ENCODE measurements at regions not wholly inside any gene's neighbourhood (a gene's known extent, or its start where the extent isn't known, plus 50 kb on each side); places are given as distances from the start of the nearest gene placed in this dataset.

GRCh38 chr1:14392859-14393365, 205.6 kb upstream of the KAZN start:
- no peaks in the 10 kb centered on the region for H3K36me3 Mint-ChIP-seq
- H3K4me3 Mint-ChIP-seq = no peak overlapping the region
- ATAC-seq (replicated peaks in 1 of 4) = no peak
- Histone ChIP-seq H3K4me3 (ENCODE audit: control insufficient read depth in 1 of 2, extremely low read depth in 1 of 2, low read length in 1 of 2) (no peak overlapping the region), H3K9me3 (no peaks in the 10 kb centered on the region), H3K4me1 (ENCODE audit: control insufficient read depth in 1 of 2, extremely low read depth in 1 of 2, insufficient read depth in 2 of 2, low read length in 2 of 2) (no peaks in the 10 kb centered on the region), H3K27ac (ENCODE audit: low read length) (no peak overlapping the region), H3K36me3 (ENCODE audit: control insufficient read depth in 2 of 2, extremely low read depth in 1 of 2, insufficient read depth in 1 of 2, low read length in 1 of 2) (no peaks in the 10 kb centered on the region), H3K27me3 (replicated peaks in 1 of 2; ENCODE audit: control insufficient read depth in 2 of 2, extremely low read depth in 1 of 2, insufficient read depth in 2 of 2, low read length in 1 of 2) (peaks cover 0 to 3% of the 10 kb centered on the region in 2 experiments)
- CTCF ChIA-PET = no interaction called here
- H3K4me1 Mint-ChIP-seq = no peaks in the 10 kb centered on the region
- POLR2A ChIA-PET = no interaction called here
- H3K27ac Mint-ChIP-seq = no peak overlapping the region
- peaks cover 3 to 11% (median 6%) of the 10 kb centered on the region in 3 donors for H3K9me3 Mint-ChIP-seq
- DNase-seq = no peak
- WGBS (ENCODE audit: insufficient coverage) = 80% methylated on average over 3 of the region's 5 CpGs
- peaks cover 13% of the 10 kb centered on the region in 2 donors for H3K27me3 Mint-ChIP-seq

GRCh38 chr1:14396100-14396499, 202.4 kb upstream of the KAZN start:
- ChIA-PET CTCF (no interaction called here), POLR2A (no interaction called here)
- no peak overlapping the region for H3K27ac Mint-ChIP-seq
- DNase-seq (no peak), ATAC-seq (replicated peaks in 1 of 4) (no peak)
- no peak overlapping the region for H3K27ac ChIP-seq (ENCODE audit: low read length)
- WGBS (ENCODE audit: insufficient coverage) = 44% methylated on average over 1 of the region's 5 CpGs
- peaks cover 0 to 9% of the 10 kb centered on the region in 2 experiments for H3K27me3 ChIP-seq (replicated peaks in 1 of 2; ENCODE audit: control insufficient read depth in 2 of 2, extremely low read depth in 1 of 2, insufficient read depth in 2 of 2, low read length in 1 of 2)
- no peaks in the 10 kb centered on the region for H3K9me3 ChIP-seq
- H3K9me3 Mint-ChIP-seq = peaks cover 0 to 3% (median 0%) of the 10 kb centered on the region in 3 donors
- H3K4me3 Mint-ChIP-seq = no peak overlapping the region
- H3K4me1 Mint-ChIP-seq = no peaks in the 10 kb centered on the region
- H3K4me3 ChIP-seq (ENCODE audit: control insufficient read depth in 1 of 2, extremely low read depth in 1 of 2, low read length in 1 of 2) = no peak overlapping the region
- H3K4me1 ChIP-seq (ENCODE audit: control insufficient read depth in 1 of 2, extremely low read depth in 1 of 2, insufficient read depth in 2 of 2, low read length in 2 of 2) = no peaks in the 10 kb centered on the region
- no peaks in the 10 kb centered on the region for H3K36me3 ChIP-seq (ENCODE audit: control insufficient read depth in 2 of 2, extremely low read depth in 1 of 2, insufficient read depth in 1 of 2, low read length in 1 of 2)
- no peaks in the 10 kb centered on the region for H3K36me3 Mint-ChIP-seq
- peaks cover 8 to 26% of the 10 kb centered on the region in 2 donors for H3K27me3 Mint-ChIP-seq

GRCh38 chr1:14403961-14404645, 194.4 kb upstream of the KAZN start:
- H3K4me3 ChIP-seq (ENCODE audit: control insufficient read depth in 1 of 2, extremely low read depth in 1 of 2, low read length in 1 of 2) = no peak overlapping the region
- H3K27me3 Mint-ChIP-seq = peaks cover 12 to 18% of the 10 kb centered on the region in 2 donors
- H3K27ac ChIP-seq (ENCODE audit: low read length) = no peak overlapping the region
- no peaks in the 10 kb centered on the region for H3K4me1 ChIP-seq (ENCODE audit: control insufficient read depth in 1 of 2, extremely low read depth in 1 of 2, insufficient read depth in 2 of 2, low read length in 2 of 2)
- H3K36me3 Mint-ChIP-seq = no peaks in the 10 kb centered on the region
- no peak overlapping the region for H3K27ac Mint-ChIP-seq
- no peaks in the 10 kb centered on the region for H3K9me3 ChIP-seq
- ATAC-seq (replicated peaks in 1 of 4) (no peak), DNase-seq (no peak)
- H3K9me3 Mint-ChIP-seq = no peaks in the 10 kb centered on the region
- H3K4me3 Mint-ChIP-seq = no peak overlapping the region
- H3K27me3 ChIP-seq (replicated peaks in 1 of 2; ENCODE audit: control insufficient read depth in 2 of 2, extremely low read depth in 1 of 2, insufficient read depth in 2 of 2, low read length in 1 of 2) = peaks cover 0 to 2% of the 10 kb centered on the region in 2 experiments
- no peaks in the 10 kb centered on the region for H3K36me3 ChIP-seq (ENCODE audit: control insufficient read depth in 2 of 2, extremely low read depth in 1 of 2, insufficient read depth in 1 of 2, low read length in 1 of 2)
- CTCF ChIA-PET = no interaction called here
- H3K4me1 Mint-ChIP-seq = no peaks in the 10 kb centered on the region
- POLR2A ChIA-PET = no interaction called here
- 91% methylated on average over 8 of the region's 13 CpGs for WGBS (ENCODE audit: insufficient coverage)

- POLR2A ChIA-PET = no interaction called here
Observed at GRCh38 chr1:14404862-14405301, 193.6 kb upstream of the KAZN start.

GRCh38 chr1:14412235-14412634, 186.2 kb upstream of the KAZN start:
- H3K4me1 Mint-ChIP-seq = no peaks in the 10 kb centered on the region
- no peak overlapping the region for H3K4me3 ChIP-seq (ENCODE audit: control insufficient read depth in 1 of 2, extremely low read depth in 1 of 2, low read length in 1 of 2)
- ChIA-PET CTCF (no interaction called here), POLR2A (no interaction called here)
- H3K27me3 ChIP-seq (replicated peaks in 1 of 2; ENCODE audit: control insufficient read depth in 2 of 2, extremely low read depth in 1 of 2, insufficient read depth in 2 of 2, low read length in 1 of 2) = peaks cover 0 to 5% of the 10 kb centered on the region in 2 experiments
- H3K4me1 ChIP-seq (ENCODE audit: control insufficient read depth in 1 of 2, extremely low read depth in 1 of 2, insufficient read depth in 2 of 2, low read length in 2 of 2) = no peaks in the 10 kb centered on the region
- no peaks in the 10 kb centered on the region for H3K9me3 ChIP-seq
- no peak overlapping the region for H3K4me3 Mint-ChIP-seq
- no peaks in the 10 kb centered on the region for H3K9me3 Mint-ChIP-seq
- H3K27ac ChIP-seq (ENCODE audit: low read length) = no peak overlapping the region
- no peak overlapping the region for H3K27ac Mint-ChIP-seq
- no peaks in the 10 kb centered on the region for H3K36me3 Mint-ChIP-seq
- no peaks in the 10 kb centered on the region for H3K36me3 ChIP-seq (ENCODE audit: control insufficient read depth in 2 of 2, extremely low read depth in 1 of 2, insufficient read depth in 1 of 2, low read length in 1 of 2)
- DNase-seq (no peak), ATAC-seq (replicated peaks in 1 of 4) (no peak)
- peaks cover 12 to 19% of the 10 kb centered on the region in 2 donors for H3K27me3 Mint-ChIP-seq

More at GRCh38 chr1:14404862-14405301, 193.6 kb upstream of the KAZN start:
- no peaks in the 10 kb centered on the region for H3K27me3 ChIP-seq (replicated peaks in 1 of 2; ENCODE audit: control insufficient read depth in 2 of 2, extremely low read depth in 1 of 2, insufficient read depth in 2 of 2, low read length in 1 of 2)
- no peaks in the 10 kb centered on the region for H3K9me3 ChIP-seq
- Mint-ChIP-seq H3K9me3 (no peaks in the 10 kb centered on the region), H3K36me3 (no peaks in the 10 kb centered on the region), H3K4me3 (no peak overlapping the region), H3K4me1 (no peaks in the 10 kb centered on the region), H3K27me3 (peaks cover 7 to 18% of the 10 kb centered on the region in 2 donors), H3K27ac (no peak overlapping the region)
- ATAC-seq (replicated peaks in 1 of 4) (no peak), DNase-seq (no peak)
- no peaks in the 10 kb centered on the region for H3K36me3 ChIP-seq (ENCODE audit: control insufficient read depth in 2 of 2, extremely low read depth in 1 of 2, insufficient read depth in 1 of 2, low read length in 1 of 2)
- CTCF ChIA-PET = no interaction called here
- H3K4me1 ChIP-seq (ENCODE audit: control insufficient read depth in 1 of 2, extremely low read depth in 1 of 2, insufficient read depth in 2 of 2, low read length in 2 of 2) = no peaks in the 10 kb centered on the region
- no peak overlapping the region for H3K27ac ChIP-seq (ENCODE audit: low read length)
- 20% methylated on average over 1 of the region's 1 CpG for WGBS (ENCODE audit: insufficient coverage)
- H3K4me3 ChIP-seq (ENCODE audit: control insufficient read depth in 1 of 2, extremely low read depth in 1 of 2, low read length in 1 of 2) = no peak overlapping the region

- WGBS (ENCODE audit: insufficient coverage) = no CpG with 5 or more reads among the region's 5 CpGs
- no peak overlapping the region for H3K27ac ChIP-seq (ENCODE audit: low read length)
- no peaks in the 10 kb centered on the region for H3K9me3 ChIP-seq
- H3K4me3 ChIP-seq (ENCODE audit: control insufficient read depth in 1 of 2, extremely low read depth in 1 of 2, low read length in 1 of 2) = no peak overlapping the region
- DNase-seq = no peak
- Mint-ChIP-seq H3K4me3 (no peak overlapping the region), H3K27me3 (peaks cover 9 to 12% of the 10 kb centered on the region in 2 donors), H3K36me3 (no peaks in the 10 kb centered on the region), H3K4me1 (no peaks in the 10 kb centered on the region), H3K9me3 (no peaks in the 10 kb centered on the region), H3K27ac (no peak overlapping the region)
- ChIA-PET CTCF (no interaction called here), POLR2A (no interaction called here)
- H3K27me3 ChIP-seq (replicated peaks in 1 of 2; ENCODE audit: control insufficient read depth in 2 of 2, extremely low read depth in 1 of 2, insufficient read depth in 2 of 2, low read length in 1 of 2) = peaks cover 0 to 5% of the 10 kb centered on the region in 2 experiments
- ATAC-seq (replicated peaks in 1 of 4) = no peak
- no peaks in the 10 kb centered on the region for H3K4me1 ChIP-seq (ENCODE audit: control insufficient read depth in 1 of 2, extremely low read depth in 1 of 2, insufficient read depth in 2 of 2, low read length in 2 of 2)
- H3K36me3 ChIP-seq (ENCODE audit: control insufficient read depth in 2 of 2, extremely low read depth in 1 of 2, insufficient read depth in 1 of 2, low read length in 1 of 2) = no peaks in the 10 kb centered on the region
Observed at GRCh38 chr1:14413819-14414490, 184.5 kb upstream of the KAZN start.

Data from T-cell (primary cell).